MM.1S (cell line): ENCODE measurements at regions not wholly inside any gene's neighbourhood (a gene's known extent, or its start where the extent isn't known, plus 50 kb on each side); places are given as distances from the start of the nearest gene placed in this dataset.

Experiments used
- EZH2 ChIP-seq: fragments of 300-600 bp; sonication (generic); optimal IDR thresholded peaks from 2 replicates; pipeline ENCODE3; 2017; ENCODE audit warnings: low read depth, mild to moderate bottlenecking, antibody characterized with exemption, low read length, mixed read lengths
- TF ChIP-seq, protein P1 (sequence below): fragments of 300-600 bp; sonication (generic); IDR thresholded peaks from 2 replicates; pipeline ENCODE4 v1.5.1; 2016; ENCODE audit warnings: antibody characterized with exemption, low read length, mixed read lengths

DNA sequence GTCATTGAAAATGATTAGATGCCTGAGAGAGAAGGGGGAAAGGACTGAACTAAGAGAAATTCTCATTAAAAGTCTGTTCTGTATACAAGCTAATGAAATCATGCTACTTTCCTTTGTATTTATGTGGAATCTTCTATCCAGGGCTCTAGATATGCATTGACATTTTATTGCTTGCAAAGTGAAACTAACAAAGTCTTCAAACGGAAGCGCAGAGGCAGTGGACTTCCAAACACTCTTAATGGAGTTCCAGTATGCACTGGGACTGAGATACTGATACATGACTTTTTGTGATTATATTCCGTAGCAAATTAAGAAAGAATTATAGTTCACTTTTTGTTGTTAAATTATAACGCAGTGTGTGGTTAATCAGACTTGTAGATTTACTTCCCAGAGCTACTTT lies 166.8 kb upstream of the TBX20 start:
- TF ChIP-seq, protein P1, sequence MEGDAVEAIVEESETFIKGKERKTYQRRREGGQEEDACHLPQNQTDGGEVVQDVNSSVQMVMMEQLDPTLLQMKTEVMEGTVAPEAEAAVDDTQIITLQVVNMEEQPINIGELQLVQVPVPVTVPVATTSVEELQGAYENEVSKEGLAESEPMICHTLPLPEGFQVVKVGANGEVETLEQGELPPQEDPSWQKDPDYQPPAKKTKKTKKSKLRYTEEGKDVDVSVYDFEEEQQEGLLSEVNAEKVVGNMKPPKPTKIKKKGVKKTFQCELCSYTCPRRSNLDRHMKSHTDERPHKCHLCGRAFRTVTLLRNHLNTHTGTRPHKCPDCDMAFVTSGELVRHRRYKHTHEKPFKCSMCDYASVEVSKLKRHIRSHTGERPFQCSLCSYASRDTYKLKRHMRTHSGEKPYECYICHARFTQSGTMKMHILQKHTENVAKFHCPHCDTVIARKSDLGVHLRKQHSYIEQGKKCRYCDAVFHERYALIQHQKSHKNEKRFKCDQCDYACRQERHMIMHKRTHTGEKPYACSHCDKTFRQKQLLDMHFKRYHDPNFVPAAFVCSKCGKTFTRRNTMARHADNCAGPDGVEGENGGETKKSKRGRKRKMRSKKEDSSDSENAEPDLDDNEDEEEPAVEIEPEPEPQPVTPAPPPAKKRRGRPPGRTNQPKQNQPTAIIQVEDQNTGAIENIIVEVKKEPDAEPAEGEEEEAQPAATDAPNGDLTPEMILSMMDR, result no peak
- TF ChIP-seq EZH2, result no peak
